T47D (cell line): ENCODE measurements at regions not wholly inside any gene's neighbourhood (a gene's known extent, or its start where the extent isn't known, plus 50 kb on each side); places are given as distances from the start of the nearest gene placed in this dataset.

Experiments used
- DNase-seq, 2 experiments: peaks; one replicate each; pipeline versions ENCODE4 v3.0.0 to v3.0.0-alpha.2; 2011 to 2012; ENCODE audit warnings: low read depth in 1 of 2, low spot score in 1 of 2
- JUND ChIP-seq: IDR thresholded peaks from 2 replicates; pipeline ENCODE4 v1.6.1; 2012; ENCODE audit warnings: low read depth
- in situ Hi-C: cut with HindIII; loops from 2 replicates; pipeline ENCODE4 v1.10.0; 2016; ENCODE audit warnings: low sequenced_read_pairs, low pct_unique_long_range_greater_than_20kb

- TF ChIP-seq JUND, result no peak
- in situ Hi-C loops, result no loop called here
- no peak for DNase-seq
Observed at GRCh38 chr12:126083926-126084325, 1018.7 kb downstream of the AACS start.

GRCh38 chr12:126084480-126084879, 1019.2 kb downstream of the AACS start:
- no peak for DNase-seq
- in situ Hi-C loops, result no loop called here
- no peak for TF ChIP-seq JUND

GRCh38 chr12:126086242-126086641, 1021.0 kb downstream of the AACS start:
- in situ Hi-C loops, result no loop called here
- TF ChIP-seq JUND, result no peak
- no peak for DNase-seq

GRCh38 chr12:126087692-126088091, 1022.5 kb downstream of the AACS start:
- no peak for TF ChIP-seq JUND
- no peak for DNase-seq
- in situ Hi-C loops, result no loop called here

- DNase-seq, result peak in 1 of 2 experiments; percentile 23
- TF ChIP-seq JUND, result no peak
- in situ Hi-C loops, result no loop called here
Observed at GRCh38 chr12:126093908-126094307, 1028.7 kb downstream of the AACS start.

- no peak for TF ChIP-seq JUND
- in situ Hi-C loops, result no loop called here
- peak in 1 of 2 experiments; percentile 7 for DNase-seq
Observed at GRCh38 chr12:126095748-126096510, 1030.7 kb downstream of the AACS start.

GRCh38 chr12:126106706-126107105, 1041.5 kb downstream of the AACS start:
- no peak for TF ChIP-seq JUND
- in situ Hi-C loops, result no loop called here
- no peak for DNase-seq

GRCh38 chr12:126107659-126108058, 1042.4 kb downstream of the AACS start:
- no peak for TF ChIP-seq JUND
- in situ Hi-C loops, result no loop called here
- DNase-seq, result no peak

GRCh38 chr12:126108247-126108646, 1043.0 kb downstream of the AACS start:
- no peak for TF ChIP-seq JUND
- no peak for DNase-seq
- in situ Hi-C loops, result no loop called here

GRCh38 chr12:126112141-126112540, 1046.9 kb downstream of the AACS start:
- DNase-seq, result no peak
- no peak for TF ChIP-seq JUND
- in situ Hi-C loops, result no loop called here

GRCh38 chr12:126112849-126113248, 1047.6 kb downstream of the AACS start:
- in situ Hi-C loops, result no loop called here
- no peak for TF ChIP-seq JUND
- DNase-seq, result no peak

GRCh38 chr12:126114441-126114840, 1049.2 kb downstream of the AACS start:
- no peak for DNase-seq
- TF ChIP-seq JUND, result no peak
- in situ Hi-C loops, result no loop called here

GRCh38 chr12:126117502-126117901, 1052.3 kb downstream of the AACS start:
- DNase-seq, result no peak
- in situ Hi-C loops, result no loop called here
- no peak for TF ChIP-seq JUND

GRCh38 chr12:126139355-126139754, 1074.1 kb downstream of the AACS start:
- in situ Hi-C loops, result no loop called here
- DNase-seq, result no peak
- no peak for TF ChIP-seq JUND

- no peak for DNase-seq
- no peak for TF ChIP-seq JUND
- in situ Hi-C loops, result no loop called here
Observed at GRCh38 chr12:126144603-126145002, 1079.4 kb downstream of the AACS start.
